IMR-90 (cell line): ENCODE measurements at regions not wholly inside any gene's neighbourhood (a gene's known extent, or its start where the extent isn't known, plus 50 kb on each side); places are given as distances from the start of the nearest gene placed in this dataset.

ENCODE experiments used
- ATAC-seq: fragments of 200-7000 bp; cut with Tn5 transposase; 2 replicates; pipeline ENCODE4 v1.9.1; 2020; ENCODE audit warnings: low read depth, mild to moderate bottlenecking, moderate library complexity
- BruUV-seq: library from RNA; stranded (reverse); fragments of 400-500 nt; replicated peaks from 2 replicates; lab custom pipeline; 2021; lab: Mats Ljungman, UMichigan
- CTCF ChIA-PET: fragments of 300-600 bp; formaldehyde crosslinking; extraction: SDS; loops from one replicate; lab custom pipeline; 2021; ENCODE audit warnings: antibody characterized with exemption; lab: Yijun Ruan, JAX
- POLR2A ChIA-PET: fragments of 300-600 bp; sonication (Branson Sonifier 250); formaldehyde crosslinking; loops from one replicate; lab custom pipeline; 2022; ENCODE audit warnings: antibody characterized with exemption; ENCODE audit not compliant: unreplicated experiment; lab: Charles Lee
- DNase-seq: peaks from one replicate; pipeline ENCODE4 v3.0.0; 2013
- H2AFZ ChIP-seq: replicated peaks from 2 replicates; pipeline ENCODE3; 2013; ENCODE audit warnings: low read length, mild to moderate bottlenecking; ENCODE audit not compliant: poor library complexity
- H2AK5ac ChIP-seq: 2 replicates; pipeline ENCODE4 v1.6.1; 2013; ENCODE audit warnings: low read depth, low read length, inconsistent platforms
- H2AK9ac ChIP-seq: replicated peaks from 2 replicates; pipeline ENCODE3; 2013; ENCODE audit warnings: mild to moderate bottlenecking, low read depth, low read length, moderate library complexity; ENCODE audit not compliant: poor library complexity
- H2BK120ac ChIP-seq: 2 replicates; pipeline ENCODE4 v1.6.1; 2013; ENCODE audit warnings: low read depth, low read length, inconsistent platforms
- H2BK15ac ChIP-seq: 3 replicates; pipeline ENCODE4 v1.6.1; 2013; ENCODE audit warnings: low read depth, low read length, inconsistent platforms
- H2BK20ac ChIP-seq: 2 replicates; pipeline ENCODE4 v1.6.1; 2013; ENCODE audit warnings: low read depth, mild to moderate bottlenecking, inconsistent platforms, low read length, moderate library complexity
- H2BK5ac ChIP-seq: 2 replicates; pipeline ENCODE4 v1.6.1; 2013; ENCODE audit warnings: mild to moderate bottlenecking, low read depth, low read length, inconsistent platforms; ENCODE audit not compliant: poor library complexity, severe bottlenecking
- H3K14ac ChIP-seq: replicated peaks from 2 replicates; pipeline ENCODE4 v1.6.1; 2013; ENCODE audit warnings: low read depth, low read length, inconsistent platforms
- H3K18ac ChIP-seq: 2 replicates; pipeline ENCODE4 v1.6.1; 2013; ENCODE audit warnings: low read depth, low read length, control low read depth
- H3K23ac ChIP-seq: 2 replicates; pipeline ENCODE4 v1.6.1; 2013; ENCODE audit warnings: low read depth, low read length, inconsistent platforms
- H3K27ac ChIP-seq: 2 replicates; pipeline ENCODE4 v1.5.1; 2013; ENCODE audit warnings: mild to moderate bottlenecking, control low read depth, low read length; ENCODE audit not compliant: insufficient read depth
- H3K27me3 ChIP-seq: 2 replicates; pipeline ENCODE4 v1.6.1; 2013; ENCODE audit warnings: low read length; ENCODE audit not compliant: control insufficient read depth, insufficient read depth
- H3K36me3 ChIP-seq: 2 replicates; pipeline ENCODE4 v1.6.1; 2013; ENCODE audit warnings: low read length, mixed read lengths; ENCODE audit not compliant: control insufficient read depth, insufficient read depth
- H3K4ac ChIP-seq: 2 replicates; pipeline ENCODE4 v1.6.1; 2013; ENCODE audit warnings: low read depth, low read length, inconsistent platforms
- H3K4me1 ChIP-seq: 2 replicates; pipeline ENCODE4 v1.6.1; 2013; ENCODE audit warnings: low read length, mixed read lengths; ENCODE audit not compliant: control insufficient read depth, insufficient read depth
- H3K4me2 ChIP-seq: 2 replicates; pipeline ENCODE4 v1.6.1; 2013; ENCODE audit warnings: low read depth, mild to moderate bottlenecking, control low read depth, low read length, moderate library complexity
- H3K4me3 ChIP-seq: 2 replicates; pipeline ENCODE4 v1.5.1; 2013; ENCODE audit warnings: low read depth, mild to moderate bottlenecking, control low read depth, low read length, moderate library complexity; ENCODE audit not compliant: insufficient read depth
- H3K56ac ChIP-seq: 2 replicates; pipeline ENCODE4 v1.6.1; 2013; ENCODE audit warnings: low read length, inconsistent platforms; ENCODE audit not compliant: insufficient read depth; ENCODE audit errors: extremely low read depth
- H3K79me1 ChIP-seq, 2 experiments: 2 replicates each; pipeline ENCODE4 v1.6.1; 2013; ENCODE audit warnings: low read length in 2 of 2, inconsistent platforms in 1 of 2, low read depth in 1 of 2
- H3K9ac ChIP-seq: 2 replicates; pipeline ENCODE4 v1.6.1; 2013; ENCODE audit warnings: low read depth, low read length, control low read depth
- H3K9me1 ChIP-seq: 2 replicates; pipeline ENCODE4 v1.6.1; 2013; ENCODE audit warnings: low read length, inconsistent platforms; ENCODE audit not compliant: insufficient read depth
- H3K9me3 ChIP-seq: 2 replicates; pipeline ENCODE4 v1.6.1; 2013; ENCODE audit warnings: low read length; ENCODE audit not compliant: control insufficient read depth, insufficient read depth
- H4K20me1 ChIP-seq: 2 replicates; pipeline ENCODE4 v1.6.1; 2013; ENCODE audit warnings: low read length, inconsistent platforms; ENCODE audit not compliant: insufficient read depth
- H4K5ac ChIP-seq: 2 replicates; pipeline ENCODE4 v1.6.1; 2013; ENCODE audit warnings: mild to moderate bottlenecking, low read depth, low read length, control low read depth
- H4K8ac ChIP-seq, 2 experiments: 2 replicates each; pipeline ENCODE4 v1.6.1; 2013; ENCODE audit warnings: low read depth in 2 of 2, low read length in 2 of 2, control low read depth in 1 of 2, inconsistent platforms in 1 of 2
- H4K91ac ChIP-seq: 2 replicates; pipeline ENCODE4 v1.6.1; 2013; ENCODE audit warnings: low read depth, low read length, inconsistent platforms; ENCODE audit not compliant: insufficient read depth
- ELK1 ChIP-seq: fragments of 150-350 bp; IDR thresholded peaks from 2 replicates; pipeline ENCODE4 v1.6.1; 2016; ENCODE audit warnings: low read depth, mild to moderate bottlenecking, low read length, moderate library complexity, borderline replicate concordance
- FOS ChIP-seq: fragments of 150-350 bp; IDR thresholded peaks from 2 replicates; pipeline ENCODE4 v1.6.1; 2016; ENCODE audit warnings: low read depth, low read length
- SMC3 ChIP-seq: fragments of 150-350 bp; IDR thresholded peaks from 2 replicates; pipeline ENCODE4 v1.6.1; 2016; ENCODE audit warnings: low read depth, mild to moderate bottlenecking, antibody characterized with exemption, low read length, moderate library complexity
- WGBS, 2 experiments: methylation state at CpG; one replicate each; pipeline versions ENCODE4 v1.1.5 to v1.1.7; 2013; ENCODE audit warnings: missing lambda C conversion rate in 2 of 2; ENCODE audit not compliant: insufficient read length in 1 of 2; ENCODE audit errors: extremely low coverage in 2 of 2; 5-methylcytosine and 5-hydroxymethylcytosine counted together
- dilution Hi-C: fragments of 300-500 bp; cut with HindIII; formaldehyde crosslinking; loops from one replicate; pipeline ENCODE4 v1.14.3; 2018; ENCODE audit warnings: low sequenced_read_pairs; ENCODE audit not compliant: unreplicated experiment
- in situ Hi-C: fragments of 300-500 bp; cut with MboI; formaldehyde crosslinking; loops from 3 replicates; pipeline ENCODE4 v1.14.3; 2019; ENCODE audit warnings: low sequenced_read_pairs, inconsistent platforms, mixed read lengths
- intact Hi-C: fragments of 100-400 bp; cut with micrococcal nuclease; formaldehyde crosslinking; loops from 2 replicates; pipeline ENCODE4 v1.10.0; 2022
- TF ChIP-seq, protein P1 (sequence below): fragments of 150-350 bp; IDR thresholded peaks from 2 replicates; pipeline ENCODE4 v1.6.1; 2017; ENCODE audit warnings: mild to moderate bottlenecking, antibody characterized with exemption, low read length, low read depth

DNA sequence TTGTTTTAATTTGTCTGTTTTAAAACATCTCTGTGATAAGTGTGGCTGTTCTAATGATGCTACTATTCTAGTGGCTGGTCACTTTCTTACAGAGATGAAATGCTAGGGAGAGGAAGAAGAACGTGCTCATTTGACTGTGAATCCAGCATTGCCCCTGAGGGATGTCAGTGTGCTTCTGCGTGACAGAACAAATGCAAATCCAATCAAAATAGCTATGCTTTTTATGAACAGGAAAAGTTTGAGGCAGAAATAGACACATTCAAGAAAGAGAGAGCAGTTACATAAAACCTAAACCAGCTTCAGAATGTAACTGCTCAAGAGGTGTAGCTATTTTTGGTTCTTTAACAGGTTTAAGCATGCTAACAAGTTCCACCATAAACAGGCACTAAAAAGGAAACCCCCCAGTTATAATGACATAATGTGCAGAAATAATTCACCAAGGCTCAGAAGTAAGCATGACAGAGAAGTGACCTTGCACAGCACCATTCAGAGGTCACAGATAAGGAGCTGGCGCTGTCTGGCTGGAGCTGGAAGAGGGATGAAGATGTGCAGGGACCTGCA lies 385.3 kb downstream of the EPM2A start:
- no peak overlapping the region for H4K8ac ChIP-seq
- in situ Hi-C loops (no loop called here), intact Hi-C loops (no loop called here), dilution Hi-C loops (no loop called here)
- POLR2A ChIA-PET = no interaction called here
- H3K9ac ChIP-seq = no peak overlapping the region
- no peak overlapping the region for H4K5ac ChIP-seq
- DNase-seq = no peak
- no peak overlapping the region for H2BK20ac ChIP-seq
- no peaks in the 10 kb centered on the region for H3K9me3 ChIP-seq
- 40% methylated on average over 1 of the region's 3 CpGs; no CpG with 5 or more reads in 1 of the 2 experiments for WGBS, 2 experiments
- no TSS peak for BruUV-seq
- no peak overlapping the region for H2BK120ac ChIP-seq
- TF ChIP-seq, protein P1, sequence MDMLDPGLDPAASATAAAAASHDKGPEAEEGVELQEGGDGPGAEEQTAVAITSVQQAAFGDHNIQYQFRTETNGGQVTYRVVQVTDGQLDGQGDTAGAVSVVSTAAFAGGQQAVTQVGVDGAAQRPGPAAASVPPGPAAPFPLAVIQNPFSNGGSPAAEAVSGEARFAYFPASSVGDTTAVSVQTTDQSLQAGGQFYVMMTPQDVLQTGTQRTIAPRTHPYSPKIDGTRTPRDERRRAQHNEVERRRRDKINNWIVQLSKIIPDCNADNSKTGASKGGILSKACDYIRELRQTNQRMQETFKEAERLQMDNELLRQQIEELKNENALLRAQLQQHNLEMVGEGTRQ = no peak
- no peak for TF ChIP-seq ELK1
- no peak for TF ChIP-seq SMC3
- TF ChIP-seq FOS = no peak
- no peaks in the 10 kb centered on the region for H3K9me1 ChIP-seq
- H3K27me3 ChIP-seq = no peaks in the 10 kb centered on the region; the same call in 1 of the 2 replicates
- no peak overlapping the region for H2BK5ac ChIP-seq
- no peak overlapping the region for H3K56ac ChIP-seq
- no peak overlapping the region for H3K4ac ChIP-seq
- no peak overlapping the region for H2AK5ac ChIP-seq
- no peak overlapping the region for H3K14ac ChIP-seq
- H3K36me3 ChIP-seq = no peaks in the 10 kb centered on the region
- no peak overlapping the region for H4K91ac ChIP-seq
- no peaks in the 10 kb centered on the region for H4K20me1 ChIP-seq
- H3K4me2 ChIP-seq = no peak overlapping the region
- H3K79me1 ChIP-seq = no peaks in the 10 kb centered on the region
- no peak for ATAC-seq
- H2AK9ac ChIP-seq = no peak overlapping the region
- no peak overlapping the region for H3K23ac ChIP-seq
- CTCF ChIA-PET = no interaction called here
- no peak overlapping the region for H3K18ac ChIP-seq
- H2AFZ ChIP-seq = no peak overlapping the region
- H3K27ac ChIP-seq = no peak overlapping the region
- no peaks in the 10 kb centered on the region for H3K4me1 ChIP-seq
- H3K4me3 ChIP-seq = no peak overlapping the region
- no peak overlapping the region for H2BK15ac ChIP-seq
